H9 (cell line): ENCODE measurements at regions not wholly inside any gene's neighbourhood (a gene's known extent, or its start where the extent isn't known, plus 50 kb on each side); places are given as distances from the start of the nearest gene placed in this dataset.

Experiments used
- DNase-seq: peaks from one replicate; pipeline ENCODE4 v3.0.0-alpha.2; 2017
- H2AFZ ChIP-seq: one replicate; pipeline ENCODE4 v1.6.1; 2013; ENCODE audit warnings: mild to moderate bottlenecking, low read length, control low read depth, moderate library complexity
- H2AK5ac ChIP-seq: 2 replicates; pipeline ENCODE4 v1.6.1; 2013; ENCODE audit warnings: low read length, control low read depth, mixed read lengths; ENCODE audit not compliant: insufficient read length
- H2BK120ac ChIP-seq: one replicate; pipeline ENCODE4 v1.6.1; 2013; ENCODE audit warnings: low read depth, mild to moderate bottlenecking, low read length, control low read depth, inconsistent platforms; ENCODE audit not compliant: poor library complexity, severe bottlenecking
- H2BK12ac ChIP-seq: 2 replicates; pipeline ENCODE4 v1.6.1; 2013; ENCODE audit warnings: low read length, control low read depth, mixed read lengths, low read depth; ENCODE audit not compliant: insufficient read length
- H2BK15ac ChIP-seq: 2 replicates; pipeline ENCODE4 v1.6.1; 2013; ENCODE audit warnings: low read depth, low read length, control low read depth
- H2BK20ac ChIP-seq: one replicate; pipeline ENCODE4 v1.6.1; 2013; ENCODE audit warnings: low read depth, mild to moderate bottlenecking, low read length, control low read depth, inconsistent platforms; ENCODE audit not compliant: poor library complexity, severe bottlenecking
- H2BK5ac ChIP-seq: 2 replicates; pipeline ENCODE4 v1.6.1; 2013; ENCODE audit warnings: low read length, control low read depth, mixed read lengths; ENCODE audit not compliant: insufficient read length
- H3K14ac ChIP-seq: 2 replicates; pipeline ENCODE4 v1.6.1; 2013; ENCODE audit warnings: low read length, control low read depth; ENCODE audit not compliant: insufficient read depth
- H3K18ac ChIP-seq: 2 replicates; pipeline ENCODE4 v1.6.1; 2013; ENCODE audit warnings: low read depth, mild to moderate bottlenecking, mixed read lengths, low read length, control low read depth; ENCODE audit not compliant: insufficient read length
- H3K23ac ChIP-seq: 2 replicates; pipeline ENCODE4 v1.6.1; 2013; ENCODE audit warnings: low read length, control low read depth, mixed read lengths, low read depth; ENCODE audit not compliant: insufficient read length
- H3K23me2 ChIP-seq: 2 replicates; pipeline ENCODE4 v1.6.1; 2013; ENCODE audit warnings: low read depth, mild to moderate bottlenecking, mixed read lengths, low read length, control low read depth; ENCODE audit not compliant: insufficient read length, poor library complexity, severe bottlenecking
- H3K27ac ChIP-seq: 2 replicates; pipeline ENCODE4 v1.5.1; 2013; ENCODE audit warnings: low read length, control low read depth, mixed read lengths, low read depth; ENCODE audit not compliant: insufficient read length
- H3K27me3 ChIP-seq: 2 replicates; pipeline ENCODE4 v1.6.1; 2013; ENCODE audit warnings: low read length, control low read depth, inconsistent platforms; ENCODE audit not compliant: insufficient read depth
- H3K4ac ChIP-seq: 2 replicates; pipeline ENCODE4 v1.6.1; 2013; ENCODE audit warnings: low read depth, mild to moderate bottlenecking, control low read depth, inconsistent platforms, low read length, moderate library complexity
- H3K4me1 ChIP-seq: 2 replicates; pipeline ENCODE4 v1.6.1; 2013; ENCODE audit warnings: low read length, control low read depth, inconsistent platforms; ENCODE audit not compliant: insufficient read depth
- H3K4me2 ChIP-seq: 2 replicates; pipeline ENCODE4 v1.6.1; 2013; ENCODE audit warnings: low read length, control low read depth, mixed read lengths; ENCODE audit not compliant: insufficient read length, insufficient read depth
- H3K56ac ChIP-seq: 2 replicates; pipeline ENCODE4 v1.6.1; 2013; ENCODE audit warnings: low read depth, mild to moderate bottlenecking, mixed read lengths, low read length, control low read depth; ENCODE audit not compliant: insufficient read length
- H3K79me1 ChIP-seq: 2 replicates; pipeline ENCODE4 v1.6.1; 2013; ENCODE audit warnings: low read depth, mild to moderate bottlenecking, moderate library complexity, low read length, control low read depth, inconsistent platforms; ENCODE audit not compliant: insufficient read depth, poor library complexity, severe bottlenecking
- H3K79me2 ChIP-seq: 2 replicates; pipeline ENCODE4 v1.6.1; 2013; ENCODE audit warnings: low read length, control low read depth, inconsistent platforms; ENCODE audit not compliant: insufficient read depth
- H3K9ac ChIP-seq: 2 replicates; pipeline ENCODE4 v1.6.1; 2013; ENCODE audit warnings: low read length, control low read depth, mixed read lengths; ENCODE audit not compliant: insufficient read length; ENCODE audit errors: extremely low read depth
- H3K9me3 ChIP-seq: one replicate; pipeline ENCODE4 v1.6.1; 2013; ENCODE audit warnings: low read depth, low read length, inconsistent platforms; ENCODE audit not compliant: control insufficient read depth
- H3T11ph ChIP-seq: one replicate; pipeline ENCODE4 v1.6.1; 2013; ENCODE audit warnings: mild to moderate bottlenecking, low read length, control low read depth, inconsistent platforms
- H4K20me1 ChIP-seq: one replicate; pipeline ENCODE4 v1.6.1; 2013; ENCODE audit not compliant: control insufficient read depth, insufficient read length, insufficient read depth
- H4K5ac ChIP-seq: 2 replicates; pipeline ENCODE4 v1.6.1; 2013; ENCODE audit warnings: low read depth, mild to moderate bottlenecking, mixed read lengths, low read length, control low read depth; ENCODE audit not compliant: insufficient read length
- H4K8ac ChIP-seq: replicated peaks from 2 replicates; pipeline ENCODE4 v1.6.1; 2013; ENCODE audit warnings: low read length, control low read depth, mixed read lengths, low read depth; ENCODE audit not compliant: insufficient read length
- H4K91ac ChIP-seq: 2 replicates; pipeline ENCODE4 v1.6.1; 2013; ENCODE audit warnings: low read depth, mild to moderate bottlenecking, moderate library complexity, mixed read lengths, low read length, control low read depth; ENCODE audit not compliant: insufficient read length
- H3K27ac Mint-ChIP-seq, 3 experiments: 2 replicates in 2 of 3; 3 replicates in 1 of 3; pipeline ENCODE4 v1.8.0; 2020 to 2021; ENCODE audit warnings: mixed read lengths in 3 of 3, mild to moderate bottlenecking in 1 of 3, moderate library complexity in 1 of 3
- H3K27me3 Mint-ChIP-seq: 2 replicates; pipeline ENCODE4 v1.8.0; 2021; ENCODE audit warnings: low read depth, mild to moderate bottlenecking, moderate library complexity, mixed read lengths
- H3K36me3 Mint-ChIP-seq, 3 experiments: 2 replicates in 2 of 3; 3 replicates in 1 of 3; pipeline ENCODE4 v1.8.0; 2020 to 2021; ENCODE audit warnings: low read depth in 3 of 3, mixed read lengths in 3 of 3; ENCODE audit not compliant: insufficient read depth in 1 of 3
- H3K4me1 Mint-ChIP-seq, 2 experiments: 2 replicates each; pipeline ENCODE4 v1.8.0; 2020; ENCODE audit warnings: mixed read lengths in 2 of 2
- H3K4me3 Mint-ChIP-seq, 2 experiments: 2 replicates in 1 of 2; 3 replicates in 1 of 2; pipeline ENCODE4 v1.8.0; 2020 to 2021; ENCODE audit warnings: mild to moderate bottlenecking in 2 of 2, mixed read lengths in 2 of 2, moderate library complexity in 1 of 2
- H3K9me3 Mint-ChIP-seq, 2 experiments: 2 replicates in 1 of 2; 3 replicates in 1 of 2; pipeline ENCODE4 v1.8.0; 2020; ENCODE audit warnings: mild to moderate bottlenecking in 2 of 2, mixed read lengths in 2 of 2, moderate library complexity in 1 of 2
- CTCF ChIP-seq: fragments of 200-600 bp; sonication (generic); conservative IDR thresholded peaks from 3 replicates; pipeline ENCODE4 v1.8.0; 2021; ENCODE audit warnings: antibody characterized with exemption, mild to moderate bottlenecking
- WGBS: extraction: QIAGEN DNeasy Blood & Tissue Kit; methylation state at CpG from one replicate; pipeline ENCODE4 v1.1.7; 2013; ENCODE audit warnings: missing lambda C conversion rate, low lambda C conversion rate, mixed read lengths; ENCODE audit not compliant: insufficient read length; ENCODE audit errors: extremely low coverage; 5-methylcytosine and 5-hydroxymethylcytosine counted together

- Histone ChIP-seq H3K4me1 (no peaks in the 10 kb centered on the region), H3K23me2 (no peaks in the 10 kb centered on the region), H2BK5ac (no peak overlapping the region), H2AK5ac (no peak overlapping the region), H4K20me1 (no peaks in the 10 kb centered on the region), H3K9me3 (no peaks in the 10 kb centered on the region), H3K18ac (no peak overlapping the region), H3K23ac (no peak overlapping the region), H2BK15ac (no peak overlapping the region), H3K4ac (no peak overlapping the region), H3K79me2 (no peaks in the 10 kb centered on the region), H2AFZ (no peak overlapping the region), H3K9ac (no peak overlapping the region), H2BK120ac (no peak overlapping the region), H4K91ac (no peak overlapping the region), H3K14ac (no peak overlapping the region), H3K27me3 (no peaks in the 10 kb centered on the region), H3K79me1 (no peaks in the 10 kb centered on the region), H3T11ph (no peak overlapping the region), H4K8ac (no peak overlapping the region), H3K56ac (no peak overlapping the region), H2BK20ac (no peak overlapping the region), H3K4me2 (no peak overlapping the region), H4K5ac (no peak overlapping the region), H2BK12ac (no peak overlapping the region), H3K27ac (no peak overlapping the region)
- no peak for DNase-seq
- H3K4me1 Mint-ChIP-seq, result peaks cover 8 to 19% of the 10 kb centered on the region in 2 experiments
- no peak overlapping the region for H3K4me3 Mint-ChIP-seq
- H3K27me3 Mint-ChIP-seq, result no peaks in the 10 kb centered on the region
- no peak for TF ChIP-seq CTCF
- H3K9me3 Mint-ChIP-seq, result no peaks in the 10 kb centered on the region; a peak in 1 of 5 replicates
- H3K27ac Mint-ChIP-seq, result peak overlapping the region in 1 of 3 experiments; percentile 15; a peak in 2 of 7 replicates
- WGBS, result no CpG with 5 or more reads among the region's 2 CpGs
- no peaks in the 10 kb centered on the region for H3K36me3 Mint-ChIP-seq
Observed at GRCh38 chr3:25899352-25900101, 109.6 kb downstream of the OXSM start.
